ENCODE measurements at regions not wholly inside any gene's neighbourhood (a gene's known extent, or its start where the extent isn't known, plus 50 kb on each side); places are given as distances from the start of the nearest gene placed in this dataset.

- no peak for DNase-seq
Measured at GRCh38 chr5:136526791-136527190, 161.4 kb upstream of the TRPC7 start.

- no peak for DNase-seq
Measured at GRCh38 chr5:136526021-136526420, 160.7 kb upstream of the TRPC7 start.

GRCh38 chr5:136525597-136525996 lies 160.3 kb upstream of the TRPC7 start:
- DNase-seq = no peak

- no peak for DNase-seq
Measured at GRCh38 chr5:136522217-136522956, 157.0 kb upstream of the TRPC7 start.

GRCh38 chr5:136521696-136522095 lies 156.4 kb upstream of the TRPC7 start:
- DNase-seq = no peak

GRCh38 chr5:136518814-136519213 lies 153.5 kb upstream of the TRPC7 start:
- DNase-seq = no peak

- no peak for DNase-seq
Measured at GRCh38 chr5:136518174-136518573, 152.8 kb upstream of the TRPC7 start.

- no peak for DNase-seq
Measured at GRCh38 chr5:136517755-136518154, 152.4 kb upstream of the TRPC7 start.

- DNase-seq = no peak
Measured at GRCh38 chr5:136516637-136517036, 151.3 kb upstream of the TRPC7 start.

- DNase-seq = no peak
Measured at GRCh38 chr5:136513430-136513829, 148.1 kb upstream of the TRPC7 start.

- DNase-seq = no peak
Measured at GRCh38 chr5:136511046-136511445, 145.7 kb upstream of the TRPC7 start.

- DNase-seq = no peak
Measured at GRCh38 chr5:136510481-136510880, 145.1 kb upstream of the TRPC7 start.

- DNase-seq = no peak
Measured at GRCh38 chr5:136506131-136506530, 140.8 kb upstream of the TRPC7 start.

- no peak for DNase-seq
Measured at GRCh38 chr5:136501133-136501532, 135.8 kb upstream of the TRPC7 start.

- DNase-seq = no peak
Measured at GRCh38 chr5:136492587-136492986, 127.2 kb upstream of the TRPC7 start.

GRCh38 chr5:136491806-136492205 lies 126.5 kb upstream of the TRPC7 start:
- no peak for DNase-seq

- DNase-seq = no peak
Measured at GRCh38 chr5:136484808-136485325, 119.5 kb upstream of the TRPC7 start.

GRCh38 chr5:136482206-136482605 lies 116.9 kb upstream of the TRPC7 start:
- DNase-seq = no peak

- no peak for DNase-seq
Measured at GRCh38 chr5:136474466-136474865, 109.1 kb upstream of the TRPC7 start.

GRCh38 chr5:136467632-136468031 lies 102.3 kb upstream of the TRPC7 start:
- DNase-seq = no peak

GRCh38 chr5:136466041-136466415 lies 100.7 kb upstream of the TRPC7 start:
- no peak for DNase-seq

- DNase-seq = no peak
Measured at GRCh38 chr5:136458481-136458880, 93.1 kb upstream of the TRPC7 start.

GRCh38 chr5:136457390-136458013 lies 92.2 kb upstream of the TRPC7 start:
- no peak for DNase-seq

GRCh38 chr5:136455409-136455808 lies 90.1 kb upstream of the TRPC7 start:
- DNase-seq = no peak
